H9 (cell line): ENCODE measurements at regions not wholly inside any gene's neighbourhood (a gene's known extent, or its start where the extent isn't known, plus 50 kb on each side); places are given as distances from the start of the nearest gene placed in this dataset.

ENCODE experiments used
- DNase-seq: peaks from one replicate; pipeline ENCODE4 v3.0.0-alpha.2; 2017
- H2AFZ ChIP-seq: one replicate; pipeline ENCODE4 v1.6.1; 2013; ENCODE audit warnings: mild to moderate bottlenecking, low read length, control low read depth, moderate library complexity
- H2AK5ac ChIP-seq: 2 replicates; pipeline ENCODE4 v1.6.1; 2013; ENCODE audit warnings: low read length, control low read depth, mixed read lengths; ENCODE audit not compliant: insufficient read length
- H2BK120ac ChIP-seq: one replicate; pipeline ENCODE4 v1.6.1; 2013; ENCODE audit warnings: low read depth, mild to moderate bottlenecking, low read length, control low read depth, inconsistent platforms; ENCODE audit not compliant: poor library complexity, severe bottlenecking
- H2BK12ac ChIP-seq: 2 replicates; pipeline ENCODE4 v1.6.1; 2013; ENCODE audit warnings: low read length, control low read depth, mixed read lengths, low read depth; ENCODE audit not compliant: insufficient read length
- H2BK15ac ChIP-seq: 2 replicates; pipeline ENCODE4 v1.6.1; 2013; ENCODE audit warnings: low read depth, low read length, control low read depth
- H2BK20ac ChIP-seq: one replicate; pipeline ENCODE4 v1.6.1; 2013; ENCODE audit warnings: low read depth, mild to moderate bottlenecking, low read length, control low read depth, inconsistent platforms; ENCODE audit not compliant: poor library complexity, severe bottlenecking
- H2BK5ac ChIP-seq: 2 replicates; pipeline ENCODE4 v1.6.1; 2013; ENCODE audit warnings: low read length, control low read depth, mixed read lengths; ENCODE audit not compliant: insufficient read length
- H3K14ac ChIP-seq: 2 replicates; pipeline ENCODE4 v1.6.1; 2013; ENCODE audit warnings: low read length, control low read depth; ENCODE audit not compliant: insufficient read depth
- H3K18ac ChIP-seq: 2 replicates; pipeline ENCODE4 v1.6.1; 2013; ENCODE audit warnings: low read depth, mild to moderate bottlenecking, mixed read lengths, low read length, control low read depth; ENCODE audit not compliant: insufficient read length
- H3K23ac ChIP-seq: 2 replicates; pipeline ENCODE4 v1.6.1; 2013; ENCODE audit warnings: low read length, control low read depth, mixed read lengths, low read depth; ENCODE audit not compliant: insufficient read length
- H3K23me2 ChIP-seq: 2 replicates; pipeline ENCODE4 v1.6.1; 2013; ENCODE audit warnings: low read depth, mild to moderate bottlenecking, mixed read lengths, low read length, control low read depth; ENCODE audit not compliant: insufficient read length, poor library complexity, severe bottlenecking
- H3K27ac ChIP-seq: 2 replicates; pipeline ENCODE4 v1.5.1; 2013; ENCODE audit warnings: low read length, control low read depth, mixed read lengths, low read depth; ENCODE audit not compliant: insufficient read length
- H3K27me3 ChIP-seq: 2 replicates; pipeline ENCODE4 v1.6.1; 2013; ENCODE audit warnings: low read length, control low read depth, inconsistent platforms; ENCODE audit not compliant: insufficient read depth
- H3K4ac ChIP-seq: 2 replicates; pipeline ENCODE4 v1.6.1; 2013; ENCODE audit warnings: low read depth, mild to moderate bottlenecking, control low read depth, inconsistent platforms, low read length, moderate library complexity
- H3K4me1 ChIP-seq: 2 replicates; pipeline ENCODE4 v1.6.1; 2013; ENCODE audit warnings: low read length, control low read depth, inconsistent platforms; ENCODE audit not compliant: insufficient read depth
- H3K4me2 ChIP-seq: 2 replicates; pipeline ENCODE4 v1.6.1; 2013; ENCODE audit warnings: low read length, control low read depth, mixed read lengths; ENCODE audit not compliant: insufficient read length, insufficient read depth
- H3K56ac ChIP-seq: 2 replicates; pipeline ENCODE4 v1.6.1; 2013; ENCODE audit warnings: low read depth, mild to moderate bottlenecking, mixed read lengths, low read length, control low read depth; ENCODE audit not compliant: insufficient read length
- H3K79me1 ChIP-seq: 2 replicates; pipeline ENCODE4 v1.6.1; 2013; ENCODE audit warnings: low read depth, mild to moderate bottlenecking, moderate library complexity, low read length, control low read depth, inconsistent platforms; ENCODE audit not compliant: insufficient read depth, poor library complexity, severe bottlenecking
- H3K79me2 ChIP-seq: 2 replicates; pipeline ENCODE4 v1.6.1; 2013; ENCODE audit warnings: low read length, control low read depth, inconsistent platforms; ENCODE audit not compliant: insufficient read depth
- H3K9ac ChIP-seq: 2 replicates; pipeline ENCODE4 v1.6.1; 2013; ENCODE audit warnings: low read length, control low read depth, mixed read lengths; ENCODE audit not compliant: insufficient read length; ENCODE audit errors: extremely low read depth
- H3K9me3 ChIP-seq: one replicate; pipeline ENCODE4 v1.6.1; 2013; ENCODE audit warnings: low read depth, low read length, inconsistent platforms; ENCODE audit not compliant: control insufficient read depth
- H3T11ph ChIP-seq: one replicate; pipeline ENCODE4 v1.6.1; 2013; ENCODE audit warnings: mild to moderate bottlenecking, low read length, control low read depth, inconsistent platforms
- H4K20me1 ChIP-seq: one replicate; pipeline ENCODE4 v1.6.1; 2013; ENCODE audit not compliant: control insufficient read depth, insufficient read length, insufficient read depth
- H4K5ac ChIP-seq: 2 replicates; pipeline ENCODE4 v1.6.1; 2013; ENCODE audit warnings: low read depth, mild to moderate bottlenecking, mixed read lengths, low read length, control low read depth; ENCODE audit not compliant: insufficient read length
- H4K8ac ChIP-seq: replicated peaks from 2 replicates; pipeline ENCODE4 v1.6.1; 2013; ENCODE audit warnings: low read length, control low read depth, mixed read lengths, low read depth; ENCODE audit not compliant: insufficient read length
- H4K91ac ChIP-seq: 2 replicates; pipeline ENCODE4 v1.6.1; 2013; ENCODE audit warnings: low read depth, mild to moderate bottlenecking, moderate library complexity, mixed read lengths, low read length, control low read depth; ENCODE audit not compliant: insufficient read length
- H3K27ac Mint-ChIP-seq, 3 experiments: 2 replicates in 2 of 3; 3 replicates in 1 of 3; pipeline ENCODE4 v1.8.0; 2020 to 2021; ENCODE audit warnings: mixed read lengths in 3 of 3, mild to moderate bottlenecking in 1 of 3, moderate library complexity in 1 of 3
- H3K27me3 Mint-ChIP-seq: 2 replicates; pipeline ENCODE4 v1.8.0; 2021; ENCODE audit warnings: low read depth, mild to moderate bottlenecking, moderate library complexity, mixed read lengths
- H3K36me3 Mint-ChIP-seq, 3 experiments: 2 replicates in 2 of 3; 3 replicates in 1 of 3; pipeline ENCODE4 v1.8.0; 2020 to 2021; ENCODE audit warnings: low read depth in 3 of 3, mixed read lengths in 3 of 3; ENCODE audit not compliant: insufficient read depth in 1 of 3
- H3K4me1 Mint-ChIP-seq, 2 experiments: 2 replicates each; pipeline ENCODE4 v1.8.0; 2020; ENCODE audit warnings: mixed read lengths in 2 of 2
- H3K4me3 Mint-ChIP-seq, 2 experiments: 2 replicates in 1 of 2; 3 replicates in 1 of 2; pipeline ENCODE4 v1.8.0; 2020 to 2021; ENCODE audit warnings: mild to moderate bottlenecking in 2 of 2, mixed read lengths in 2 of 2, moderate library complexity in 1 of 2
- H3K9me3 Mint-ChIP-seq, 2 experiments: 2 replicates in 1 of 2; 3 replicates in 1 of 2; pipeline ENCODE4 v1.8.0; 2020; ENCODE audit warnings: mild to moderate bottlenecking in 2 of 2, mixed read lengths in 2 of 2, moderate library complexity in 1 of 2
- CTCF ChIP-seq: fragments of 200-600 bp; sonication (generic); conservative IDR thresholded peaks from 3 replicates; pipeline ENCODE4 v1.8.0; 2021; ENCODE audit warnings: antibody characterized with exemption, mild to moderate bottlenecking
- WGBS: extraction: QIAGEN DNeasy Blood & Tissue Kit; methylation state at CpG from one replicate; pipeline ENCODE4 v1.1.7; 2013; ENCODE audit warnings: missing lambda C conversion rate, low lambda C conversion rate, mixed read lengths; ENCODE audit not compliant: insufficient read length; ENCODE audit errors: extremely low coverage; 5-methylcytosine and 5-hydroxymethylcytosine counted together

GRCh38 chr14:86942936-86943335 lies 1050.0 kb downstream of the GALC start:
- no peak overlapping the region for H2BK20ac ChIP-seq
- no peak overlapping the region for H4K5ac ChIP-seq
- no peak overlapping the region for H3K4me3 Mint-ChIP-seq
- no peak overlapping the region for H4K8ac ChIP-seq
- no peaks in the 10 kb centered on the region for H3K4me1 ChIP-seq
- no peak overlapping the region for H2BK12ac ChIP-seq
- WGBS: no CpG with 5 or more reads among the region's 4 CpGs
- no peak overlapping the region for H3K18ac ChIP-seq
- H3K4me1 Mint-ChIP-seq: no peaks in the 10 kb centered on the region
- H2AFZ ChIP-seq: no peak overlapping the region
- H3K27me3 ChIP-seq: no peaks in the 10 kb centered on the region
- no peaks in the 10 kb centered on the region for H3K9me3 ChIP-seq
- H3K4ac ChIP-seq: no peak overlapping the region
- H3K36me3 Mint-ChIP-seq: no peaks in the 10 kb centered on the region
- TF ChIP-seq CTCF: no peak
- H3K23ac ChIP-seq: no peak overlapping the region
- H2BK120ac ChIP-seq: no peak overlapping the region
- H3K4me2 ChIP-seq: no peak overlapping the region
- H3K27ac ChIP-seq: no peak overlapping the region
- no peaks in the 10 kb centered on the region for H3K9me3 Mint-ChIP-seq
- H3K56ac ChIP-seq: no peak overlapping the region
- no peaks in the 10 kb centered on the region for H4K20me1 ChIP-seq
- no peak for DNase-seq
- H2BK15ac ChIP-seq: no peak overlapping the region
- no peak overlapping the region for H4K91ac ChIP-seq
- no peaks in the 10 kb centered on the region for H3K79me2 ChIP-seq
- H3K23me2 ChIP-seq: no peaks in the 10 kb centered on the region
- no peak overlapping the region for H3K9ac ChIP-seq
- H2BK5ac ChIP-seq: no peak overlapping the region
- no peak overlapping the region for H2AK5ac ChIP-seq
- no peaks in the 10 kb centered on the region for H3K79me1 ChIP-seq
- no peak overlapping the region for H3K27ac Mint-ChIP-seq
- no peaks in the 10 kb centered on the region for H3K27me3 Mint-ChIP-seq
- no peak overlapping the region for H3K14ac ChIP-seq
- no peak overlapping the region for H3T11ph ChIP-seq
